ENCODE measurements at regions not wholly inside any gene's neighbourhood (a gene's known extent, or its start where the extent isn't known, plus 50 kb on each side); places are given as distances from the start of the nearest gene placed in this dataset.

- intact Hi-C loops (cut with micrococcal nuclease; ENCODE audit: unreplicated experiment) (no loop called here), in situ Hi-C loops (cut with HindIII; ENCODE audit: low pct_unique_long_range_greater_than_20kb, low sequenced_read_pairs) (no loop called here)
- Histone ChIP-seq H3K4me1 (ENCODE audit: control insufficient read depth, insufficient read depth, low read length) (no peaks in the 10 kb centered on the region), H3K36me3 (ENCODE audit: control insufficient read depth, insufficient read depth, low read length) (no peaks in the 10 kb centered on the region), H3K27ac (ENCODE audit: low read length) (no peak overlapping the region), H3K27me3 (ENCODE audit: control insufficient read depth, insufficient read depth, low read length) (no peaks in the 10 kb centered on the region), H3K9me3 (ENCODE audit: control insufficient read depth, insufficient read depth, low read depth, low read length) (no peaks in the 10 kb centered on the region), H3K4me3 (ENCODE audit: low read depth in 2 of 2, low read length in 2 of 2) (no peak overlapping the region)
- no peak for DNase-seq (ENCODE audit: low read depth, low spot score)
- no peak for ATAC-seq
- ChIA-PET POLR2A (no interaction called here), CTCF (no interaction called here)
- no peak for TF ChIP-seq CTCF (IDR thresholded peaks at IDR 0.05)
- TF ChIP-seq TCF7L2 (IDR thresholded peaks at IDR 0.05; ENCODE audit: low read depth, low read length), result no peak
- no peak for TF ChIP-seq POLR2AphosphoS5 (IDR thresholded peaks at IDR 0.05; ENCODE audit: low read depth, low read length)
- no peak for TF ChIP-seq REST (IDR thresholded peaks at IDR 0.05; ENCODE audit: insufficient read depth in 1 of 2, low read depth in 2 of 2, low read length in 1 of 2)
- no peak for TF ChIP-seq SIN3A (IDR thresholded peaks at IDR 0.05; ENCODE audit: borderline replicate concordance, insufficient read depth, low read depth, low read length)
- no TSS peak for BruUV-seq (replicated peaks)
These were observed 128.3 kb upstream of the ALCAM start for GRCh38 chr3:105238367-105238766.

- DNase-seq (ENCODE audit: low read depth, low spot score), result no peak
- TF ChIP-seq POLR2AphosphoS5 (IDR thresholded peaks at IDR 0.05; ENCODE audit: low read depth, low read length) (no peak), REST (IDR thresholded peaks at IDR 0.05; ENCODE audit: insufficient read depth in 1 of 2, low read depth in 2 of 2, low read length in 1 of 2) (no peak), SIN3A (IDR thresholded peaks at IDR 0.05; ENCODE audit: borderline replicate concordance, insufficient read depth, low read depth, low read length) (no peak)
- in situ Hi-C loops (cut with HindIII; ENCODE audit: low pct_unique_long_range_greater_than_20kb, low sequenced_read_pairs) (no loop called here), intact Hi-C loops (cut with micrococcal nuclease; ENCODE audit: unreplicated experiment) (no loop called here)
- H3K9me3 ChIP-seq (ENCODE audit: control insufficient read depth, insufficient read depth, low read depth, low read length), result no peaks in the 10 kb centered on the region
- H3K4me3 ChIP-seq (ENCODE audit: low read depth in 2 of 2, low read length in 2 of 2), result no peak overlapping the region
- ATAC-seq, result no peak
- POLR2A ChIA-PET, result no interaction called here
- no peaks in the 10 kb centered on the region for H3K27me3 ChIP-seq (ENCODE audit: control insufficient read depth, insufficient read depth, low read length)
- H3K36me3 ChIP-seq (ENCODE audit: control insufficient read depth, insufficient read depth, low read length), result no peaks in the 10 kb centered on the region
- no TSS peak for BruUV-seq (replicated peaks)
- CTCF ChIA-PET, result no interaction called here
- no peaks in the 10 kb centered on the region for H3K4me1 ChIP-seq (ENCODE audit: control insufficient read depth, insufficient read depth, low read length)
- no peak overlapping the region for H3K27ac ChIP-seq (ENCODE audit: low read length)
These were observed 123.6 kb upstream of the ALCAM start for GRCh38 chr3:105243076-105243475.
